PC-9 (cell line): ENCODE measurements at regions not wholly inside any gene's neighbourhood (a gene's known extent, or its start where the extent isn't known, plus 50 kb on each side); places are given as distances from the start of the nearest gene placed in this dataset.
A peak's percentile ranks its signal among the peaks of the same experiment; 100 is the strongest.

Experiments used
- BruUV-seq: library from RNA; stranded (reverse); fragments of 400-500 nt; replicated peaks from 2 replicates; lab custom pipeline; 2021; lab: Mats Ljungman, UMichigan
- CTCF ChIA-PET: fragments of 300-600 bp; sonication (Branson Sonifier 250); formaldehyde crosslinking; loops from one replicate; lab custom pipeline; 2022; ENCODE audit warnings: antibody characterized with exemption; lab: Charles Lee
- POLR2A ChIA-PET: fragments of 300-600 bp; sonication (Branson Sonifier 250); formaldehyde crosslinking; loops from one replicate; lab custom pipeline; 2022; ENCODE audit warnings: antibody characterized with exemption; ENCODE audit not compliant: unreplicated experiment; lab: Charles Lee
- DNase-seq, 2 experiments: peaks; one replicate each; pipeline versions ENCODE4 v3.0.0 to v3.0.0-alpha.2; 2015 to 2022; ENCODE audit warnings: mixed read lengths in 1 of 2
- H2AFZ ChIP-seq: fragments of 200-600 bp; sonication (generic); 2 replicates; pipeline ENCODE4 v1.8.1; 2017; ENCODE audit warnings: antibody characterized with exemption
- H3F3A ChIP-seq: fragments of 200-600 bp; sonication (generic); 2 replicates; pipeline ENCODE4 v1.8.1; 2017; ENCODE audit warnings: antibody characterized with exemption, mild to moderate bottlenecking, low read depth; ENCODE audit not compliant: insufficient read depth
- H3K27ac ChIP-seq: fragments of 200-600 bp; sonication (generic); 2 replicates; pipeline ENCODE4 v1.6.1; 2016; ENCODE audit warnings: mixed run types
- H3K27me3 ChIP-seq: fragments of 200-600 bp; sonication (generic); 2 replicates; pipeline ENCODE4 v1.6.1; 2016; ENCODE audit warnings: low read depth, mixed run types; ENCODE audit not compliant: insufficient read depth
- H3K36me3 ChIP-seq: fragments of 200-600 bp; sonication (generic); 2 replicates; pipeline ENCODE4 v1.6.1; 2016; ENCODE audit warnings: low read depth, mixed run types
- H3K4me1 ChIP-seq: fragments of 200-600 bp; sonication (generic); replicated peaks from 2 replicates; pipeline ENCODE4 v1.6.1; 2016; ENCODE audit warnings: mixed run types; ENCODE audit not compliant: insufficient read depth
- H3K4me2 ChIP-seq: fragments of 200-600 bp; sonication (generic); 2 replicates; pipeline ENCODE4 v1.6.1; 2017; ENCODE audit warnings: mixed run types
- H3K4me3 ChIP-seq: fragments of 200-600 bp; sonication (generic); 2 replicates; pipeline ENCODE4 v1.6.1; 2016; ENCODE audit warnings: mixed run types
- H3K79me2 ChIP-seq: fragments of 200-600 bp; sonication (generic); 2 replicates; pipeline ENCODE4 v1.6.1; 2017; ENCODE audit warnings: low read depth, mixed run types
- H3K9me2 ChIP-seq: fragments of 200-600 bp; sonication (generic); 2 replicates; pipeline ENCODE4 v1.8.1; 2017; ENCODE audit warnings: mild to moderate bottlenecking; ENCODE audit not compliant: insufficient read depth
- H3K9me3 ChIP-seq: fragments of 200-600 bp; sonication (generic); 2 replicates; pipeline ENCODE4 v1.8.1; 2016; ENCODE audit warnings: low read depth; ENCODE audit not compliant: insufficient read depth
- H4K20me1 ChIP-seq: fragments of 200-600 bp; sonication (generic); 2 replicates; pipeline ENCODE4 v1.8.1; 2017; ENCODE audit not compliant: insufficient read depth
- CTCF ChIP-seq: fragments of 200-600 bp; sonication (generic); conservative IDR thresholded peaks from 2 replicates; pipeline ENCODE4 v1.6.1; 2017; ENCODE audit warnings: mixed run types, antibody characterized with exemption, mild to moderate bottlenecking, moderate library complexity
- EZH2 ChIP-seq: fragments of 200-600 bp; sonication (generic); IDR thresholded peaks from 2 replicates; pipeline ENCODE4 v1.8.0; 2017; ENCODE audit warnings: antibody characterized with exemption, low read depth
- intact Hi-C: fragments of 100-400 bp; cut with micrococcal nuclease; formaldehyde crosslinking; loops from one replicate; pipeline ENCODE4 v1.10.0; 2022; ENCODE audit not compliant: unreplicated experiment

DNA sequence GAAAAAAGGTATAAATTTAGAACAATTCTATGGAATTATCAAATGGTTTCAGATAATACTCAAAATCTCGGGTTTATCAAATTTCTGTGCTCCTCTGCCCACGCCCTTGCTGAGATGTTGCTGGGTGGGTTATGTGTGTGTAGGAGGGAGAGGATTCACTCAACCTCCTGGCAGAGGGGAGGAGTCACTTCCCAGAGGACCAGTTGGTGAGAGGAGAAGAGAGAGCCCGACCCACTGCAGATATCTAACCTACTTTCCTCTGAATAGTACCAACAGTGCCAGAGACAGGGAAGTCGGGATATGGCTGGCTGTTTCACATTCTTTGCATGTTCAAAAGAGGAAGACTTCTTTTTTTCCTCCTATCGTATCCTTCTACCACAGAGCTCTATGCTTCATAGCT is 187.1 kb upstream of the MAN1A1 start:
- Histone ChIP-seq H3K27me3 (no peaks in the 10 kb centered on the region), H3K9me3 (0 out of 2 replicates have a peak, but pooled peaks cover 3% of the 10 kb centered on the region), H4K20me1 (no peaks in the 10 kb centered on the region), H3K4me1 (peaks cover 24% of the 10 kb centered on the region), H3K9me2 (no peaks in the 10 kb centered on the region; the same call in 1 of the 2 replicates), H3K36me3 (no peaks in the 10 kb centered on the region), H3K4me3 (no peak overlapping the region), H3K79me2 (no peaks in the 10 kb centered on the region), H2AFZ (no peak overlapping the region), H3K27ac (no peak overlapping the region), H3F3A (peaks cover 20% of the 10 kb centered on the region), H3K4me2 (no peak overlapping the region)
- ChIA-PET POLR2A (no interaction called here), CTCF (no interaction called here)
- no TSS peak for BruUV-seq
- no peak for DNase-seq
- intact Hi-C loops = no loop called here
- TF ChIP-seq CTCF = no peak

- H3K27ac ChIP-seq = no peak overlapping the region
- no peak for DNase-seq
- no peaks in the 10 kb centered on the region for H3K27me3 ChIP-seq
- CTCF ChIA-PET = no interaction called here
- H3K9me2 ChIP-seq = no peaks in the 10 kb centered on the region; the same call in 1 of the 2 replicates
- H4K20me1 ChIP-seq = no peaks in the 10 kb centered on the region
- no peak overlapping the region for H3K4me2 ChIP-seq
- H3K4me1 ChIP-seq = peaks cover 14% of the 10 kb centered on the region
- intact Hi-C loops = no loop called here
- no peak overlapping the region for H3K4me3 ChIP-seq
- peaks cover 10% of the 10 kb centered on the region for H3F3A ChIP-seq
- no peaks in the 10 kb centered on the region for H3K79me2 ChIP-seq
- H3K36me3 ChIP-seq = no peaks in the 10 kb centered on the region
- 0 out of 2 replicates have a peak, but pooled peaks cover 3% of the 10 kb centered on the region for H3K9me3 ChIP-seq
- no peak overlapping the region for H2AFZ ChIP-seq
- no TSS peak for BruUV-seq
- TF ChIP-seq EZH2 (no peak), CTCF (no peak)
- POLR2A ChIA-PET = no interaction called here
Observed at GRCh38 chr6:119535332-119535731, 185.8 kb upstream of the MAN1A1 start.

- Histone ChIP-seq H3K79me2 (no peaks in the 10 kb centered on the region), H3K27me3 (no peaks in the 10 kb centered on the region), H3K4me2 (peak overlapping the region; percentile 29), H3F3A (peaks cover 10% of the 10 kb centered on the region), H3K36me3 (no peaks in the 10 kb centered on the region), H3K9me3 (0 out of 2 replicates have a peak, but pooled peaks cover 3% of the 10 kb centered on the region), H4K20me1 (no peaks in the 10 kb centered on the region), H3K4me1 (peaks cover 14% of the 10 kb centered on the region), H3K4me3 (no peak overlapping the region), H2AFZ (no peak overlapping the region), H3K27ac (no peak overlapping the region), H3K9me2 (no peaks in the 10 kb centered on the region; the same call in 1 of the 2 replicates)
- no TSS peak for BruUV-seq
- intact Hi-C loops = no loop called here
- peak in 1 of 2 experiments; percentile 40 for DNase-seq
- ChIA-PET POLR2A (no interaction called here), CTCF (interaction anchor here (0.6 kb wide), 1 partner anchor 349 kb away, joined by 3 read pairs; no protein-coding TSS in a partner anchor)
- TF ChIP-seq CTCF (no peak), EZH2 (no peak)
Observed at GRCh38 chr6:119533603-119534279, 184.2 kb upstream of the MAN1A1 start.
